ENCODE measurements at regions not wholly inside any gene's neighbourhood (a gene's known extent, or its start where the extent isn't known, plus 50 kb on each side); places are given as distances from the start of the nearest gene placed in this dataset.

- Histone ChIP-seq H3K4me3 (no peak overlapping the region), H3K27me3 (ENCODE audit: low read depth) (no peaks in the 10 kb centered on the region), H3K36me3 (no peaks in the 10 kb centered on the region), H3K4me1 (no peaks in the 10 kb centered on the region), H3K27ac (replicated peaks) (no peak overlapping the region), H3K9me3 (replicated peaks) (peaks cover 11% of the 10 kb centered on the region)
- TF ChIP-seq, protein P1, sequence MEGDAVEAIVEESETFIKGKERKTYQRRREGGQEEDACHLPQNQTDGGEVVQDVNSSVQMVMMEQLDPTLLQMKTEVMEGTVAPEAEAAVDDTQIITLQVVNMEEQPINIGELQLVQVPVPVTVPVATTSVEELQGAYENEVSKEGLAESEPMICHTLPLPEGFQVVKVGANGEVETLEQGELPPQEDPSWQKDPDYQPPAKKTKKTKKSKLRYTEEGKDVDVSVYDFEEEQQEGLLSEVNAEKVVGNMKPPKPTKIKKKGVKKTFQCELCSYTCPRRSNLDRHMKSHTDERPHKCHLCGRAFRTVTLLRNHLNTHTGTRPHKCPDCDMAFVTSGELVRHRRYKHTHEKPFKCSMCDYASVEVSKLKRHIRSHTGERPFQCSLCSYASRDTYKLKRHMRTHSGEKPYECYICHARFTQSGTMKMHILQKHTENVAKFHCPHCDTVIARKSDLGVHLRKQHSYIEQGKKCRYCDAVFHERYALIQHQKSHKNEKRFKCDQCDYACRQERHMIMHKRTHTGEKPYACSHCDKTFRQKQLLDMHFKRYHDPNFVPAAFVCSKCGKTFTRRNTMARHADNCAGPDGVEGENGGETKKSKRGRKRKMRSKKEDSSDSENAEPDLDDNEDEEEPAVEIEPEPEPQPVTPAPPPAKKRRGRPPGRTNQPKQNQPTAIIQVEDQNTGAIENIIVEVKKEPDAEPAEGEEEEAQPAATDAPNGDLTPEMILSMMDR (IDR thresholded peaks at IDR 0.05; ENCODE audit: borderline replicate concordance): no peak
- no peak for DNase-seq
- intact Hi-C loops (cut with micrococcal nuclease): no loop called here
These were observed 589.4 kb upstream of the ADGRL4 start for GRCh38 chr1:79595931-79596330.

GRCh38 chr1:79594121-79594698 lies 587.7 kb upstream of the ADGRL4 start:
- Histone ChIP-seq H3K27ac (replicated peaks) (no peak overlapping the region), H3K4me3 (no peak overlapping the region), H3K36me3 (no peaks in the 10 kb centered on the region), H3K4me1 (no peaks in the 10 kb centered on the region), H3K27me3 (ENCODE audit: low read depth) (no peaks in the 10 kb centered on the region), H3K9me3 (replicated peaks) (no peaks in the 10 kb centered on the region)
- no peak for DNase-seq
- intact Hi-C loops (cut with micrococcal nuclease): no loop called here
- TF ChIP-seq, protein P1 (IDR thresholded peaks at IDR 0.05; ENCODE audit: borderline replicate concordance): no peak

- Histone ChIP-seq H3K36me3 (no peaks in the 10 kb centered on the region), H3K27ac (replicated peaks) (no peak overlapping the region), H3K4me3 (no peak overlapping the region), H3K9me3 (replicated peaks) (no peaks in the 10 kb centered on the region), H3K27me3 (ENCODE audit: low read depth) (no peaks in the 10 kb centered on the region), H3K4me1 (no peaks in the 10 kb centered on the region)
- no peak for DNase-seq
- intact Hi-C loops (cut with micrococcal nuclease): no loop called here
- TF ChIP-seq, protein P1 (IDR thresholded peaks at IDR 0.05; ENCODE audit: borderline replicate concordance): no peak
These were observed 586.2 kb upstream of the ADGRL4 start for GRCh38 chr1:79592707-79593106.

DNA sequence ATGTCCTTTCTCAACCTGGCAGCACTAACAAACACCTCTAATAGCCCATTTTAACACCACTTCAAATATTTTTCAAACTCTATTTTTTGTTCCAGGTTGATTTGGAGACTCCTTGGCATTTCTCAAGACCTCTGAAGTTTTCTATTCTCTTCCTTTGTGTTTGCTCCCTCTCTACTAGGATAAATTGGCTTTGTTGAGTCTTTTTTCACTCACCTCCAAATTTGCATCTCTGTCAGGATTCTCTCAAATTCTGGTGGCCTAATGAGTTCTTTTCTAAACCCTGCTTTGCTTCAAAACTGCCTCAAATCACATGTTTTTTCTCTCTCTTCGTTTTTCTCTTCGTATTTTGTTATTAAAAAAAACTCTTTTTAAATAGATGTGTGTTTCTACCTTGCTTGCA lies 582.2 kb upstream of the ADGRL4 start:
- TF ChIP-seq, protein P1 (IDR thresholded peaks at IDR 0.05; ENCODE audit: borderline replicate concordance): no peak
- H3K27me3 ChIP-seq (ENCODE audit: low read depth): no peaks in the 10 kb centered on the region
- no peaks in the 10 kb centered on the region for H3K9me3 ChIP-seq (replicated peaks)
- no peak overlapping the region for H3K4me3 ChIP-seq
- H3K4me1 ChIP-seq: no peaks in the 10 kb centered on the region
- intact Hi-C loops (cut with micrococcal nuclease): no loop called here
- H3K36me3 ChIP-seq: no peaks in the 10 kb centered on the region
- H3K27ac ChIP-seq (replicated peaks): no peak overlapping the region
- DNase-seq: no peak

DNA sequence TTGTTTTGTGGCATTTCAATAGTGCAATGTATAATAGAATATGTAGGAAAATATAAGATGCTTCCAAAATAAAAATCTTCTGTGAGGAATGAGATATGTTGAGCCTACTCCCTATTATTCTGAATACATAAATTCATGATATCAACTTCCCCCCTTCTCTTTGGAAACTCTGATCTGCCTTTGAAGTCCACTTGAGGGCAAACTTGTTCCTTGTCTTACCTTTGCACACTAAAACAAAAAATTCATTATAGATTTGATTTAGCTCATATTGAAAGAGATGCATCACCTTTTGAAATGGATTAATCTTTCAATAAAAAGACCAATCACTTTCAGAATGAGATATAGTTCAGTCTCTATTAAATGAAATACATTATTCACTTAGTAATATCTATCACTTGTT lies 580.7 kb upstream of the ADGRL4 start:
- TF ChIP-seq, protein P1 (IDR thresholded peaks at IDR 0.05; ENCODE audit: borderline replicate concordance): no peak
- H3K27me3 ChIP-seq (ENCODE audit: low read depth): no peaks in the 10 kb centered on the region
- intact Hi-C loops (cut with micrococcal nuclease): no loop called here
- no peak for DNase-seq
- no peaks in the 10 kb centered on the region for H3K9me3 ChIP-seq (replicated peaks)
- no peak overlapping the region for H3K27ac ChIP-seq (replicated peaks)
- no peaks in the 10 kb centered on the region for H3K4me1 ChIP-seq
- H3K36me3 ChIP-seq: no peaks in the 10 kb centered on the region
- no peak overlapping the region for H3K4me3 ChIP-seq
